Kidney (tissue), 13 donors: ENCODE measurements at regions not wholly inside any gene's neighbourhood (a gene's known extent, or its start where the extent isn't known, plus 50 kb on each side); places are given as distances from the start of the nearest gene placed in this dataset.
"Not testable (repeated sequence)": the region's sequence is repeated elsewhere in the genome, so short reads cannot be mapped to it uniquely, and the experiment has no call there.

Experiments
- DNase-seq, 5 donors: peaks; one replicate each; pipeline ENCODE4 v3.0.0-alpha.2; 2013 to 2020
- FAIRE-seq: peaks from 2 replicates; lab custom pipeline; 2012; peaks lifted over from hg19 to GRCh38; lab: Jason Lieb, UNC
- H3K27ac ChIP-seq, 2 donors: one replicate each; pipeline ENCODE4 v1.7.0; 2013; ENCODE audit warnings: low read depth in 2 of 2, low read length in 2 of 2, inconsistent platforms in 1 of 2
- H3K27me3 ChIP-seq: one replicate; pipeline ENCODE4 v1.7.1; 2013; ENCODE audit warnings: low read length, inconsistent platforms; ENCODE audit not compliant: control insufficient read depth, insufficient read depth
- H3K36me3 ChIP-seq, 3 donors: one replicate each; pipeline versions ENCODE4 v1.7.0 to v1.7.1; 2013; ENCODE audit warnings: low read length in 3 of 3, control low read depth in 1 of 3, inconsistent platforms in 1 of 3; ENCODE audit not compliant: insufficient read depth in 3 of 3, control insufficient read depth in 2 of 3
- H3K4me1 ChIP-seq, 3 donors: one replicate each; pipeline versions ENCODE4 v1.7.0 to v1.7.1; 2013; ENCODE audit warnings: low read length in 3 of 3, inconsistent platforms in 1 of 3, low read depth in 1 of 3; ENCODE audit not compliant: control insufficient read depth in 2 of 3, insufficient read depth in 2 of 3
- H3K4me3 ChIP-seq, 3 donors: one replicate each; pipeline versions ENCODE4 v1.7.0 to v1.8.1; 2013; ENCODE audit warnings: low read length in 3 of 3, control low read depth in 1 of 3, inconsistent platforms in 1 of 3
- H3K9ac ChIP-seq, 3 donors: one replicate each; pipeline versions ENCODE4 v1.7.0 to v1.7.1; 2013; ENCODE audit warnings: low read length in 3 of 3, control low read depth in 1 of 3, inconsistent platforms in 1 of 3
- H3K9me3 ChIP-seq, 3 donors: one replicate each; pipeline versions ENCODE4 v1.7.0 to v1.7.1; 2013; ENCODE audit warnings: low read length in 3 of 3, control low read depth in 1 of 3, inconsistent platforms in 1 of 3; ENCODE audit not compliant: control insufficient read depth in 2 of 3, insufficient read depth in 1 of 3
- intact Hi-C: fragments of 100-400 bp; cut with DNase I; formaldehyde crosslinking; loops from one replicate; pipeline ENCODE4 v1.11.1; 2022
- TF ChIP-seq, protein P1 (sequence below): IDR thresholded peaks from 3 replicates; pipeline ENCODE4 v1.5.1; 2012; ENCODE audit warnings: mild to moderate bottlenecking, moderate library complexity, borderline replicate concordance; ENCODE audit not compliant: insufficient read depth; ENCODE audit errors: extremely low read depth
- donor health status: control.
- donor health status: control.
- donor health status: control.
- donor health status: control.
- donor health status: control.
- donor health status: DM: yes; HTN: yes; CAD: no.
- donor health status: Normal renal cell carcinoma (clear cell type).

DNA sequence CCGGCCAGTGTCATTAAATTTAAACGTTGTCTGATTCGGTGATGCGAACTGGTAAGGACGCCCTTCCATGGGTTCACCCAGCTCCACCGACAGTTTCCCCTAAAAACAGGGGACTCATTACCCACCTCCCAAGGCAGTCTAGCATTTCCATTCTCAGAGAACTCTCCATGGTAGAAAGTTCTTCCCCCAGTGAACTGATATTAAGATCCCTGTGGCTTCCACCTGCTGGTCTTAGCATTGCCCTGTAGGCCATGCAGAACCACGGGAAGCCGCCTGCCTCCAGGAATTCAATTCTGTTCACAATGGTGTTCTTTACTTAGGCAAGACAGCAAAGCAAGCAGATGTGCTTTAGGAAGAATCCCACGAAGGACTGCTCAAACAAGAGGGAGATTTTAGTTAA, 128.9 kb upstream of the NANOS1 start:
- Histone ChIP-seq H3K4me3 (no peak overlapping the region), H3K9me3 (no peaks in the 10 kb centered on the region), H3K27ac (no peak overlapping the region), H3K4me1 (no peaks in the 10 kb centered on the region), H3K9ac (no peak overlapping the region), H3K27me3 (no peaks in the 10 kb centered on the region), H3K36me3 (no peaks in the 10 kb centered on the region)
- DNase-seq (no peak), FAIRE-seq (no peak)
- TF ChIP-seq, protein P1, sequence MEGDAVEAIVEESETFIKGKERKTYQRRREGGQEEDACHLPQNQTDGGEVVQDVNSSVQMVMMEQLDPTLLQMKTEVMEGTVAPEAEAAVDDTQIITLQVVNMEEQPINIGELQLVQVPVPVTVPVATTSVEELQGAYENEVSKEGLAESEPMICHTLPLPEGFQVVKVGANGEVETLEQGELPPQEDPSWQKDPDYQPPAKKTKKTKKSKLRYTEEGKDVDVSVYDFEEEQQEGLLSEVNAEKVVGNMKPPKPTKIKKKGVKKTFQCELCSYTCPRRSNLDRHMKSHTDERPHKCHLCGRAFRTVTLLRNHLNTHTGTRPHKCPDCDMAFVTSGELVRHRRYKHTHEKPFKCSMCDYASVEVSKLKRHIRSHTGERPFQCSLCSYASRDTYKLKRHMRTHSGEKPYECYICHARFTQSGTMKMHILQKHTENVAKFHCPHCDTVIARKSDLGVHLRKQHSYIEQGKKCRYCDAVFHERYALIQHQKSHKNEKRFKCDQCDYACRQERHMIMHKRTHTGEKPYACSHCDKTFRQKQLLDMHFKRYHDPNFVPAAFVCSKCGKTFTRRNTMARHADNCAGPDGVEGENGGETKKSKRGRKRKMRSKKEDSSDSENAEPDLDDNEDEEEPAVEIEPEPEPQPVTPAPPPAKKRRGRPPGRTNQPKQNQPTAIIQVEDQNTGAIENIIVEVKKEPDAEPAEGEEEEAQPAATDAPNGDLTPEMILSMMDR: no peak
- intact Hi-C loops: no loop called here

GRCh38 chr10:118901380-118901779, 128.1 kb upstream of the NANOS1 start:
- no peak overlapping the region for H3K4me3 ChIP-seq
- no peaks in the 10 kb centered on the region for H3K9me3 ChIP-seq
- TF ChIP-seq, protein P1: no peak
- H3K27ac ChIP-seq: no peak overlapping the region
- intact Hi-C loops: no loop called here
- H3K9ac ChIP-seq: no peak overlapping the region
- H3K36me3 ChIP-seq: no peaks in the 10 kb centered on the region
- FAIRE-seq: no peak
- H3K4me1 ChIP-seq: no peaks in the 10 kb centered on the region
- no peaks in the 10 kb centered on the region for H3K27me3 ChIP-seq
- DNase-seq: no peak

- FAIRE-seq: no peak
- intact Hi-C loops: no loop called here
- no peak for DNase-seq
- no peaks in the 10 kb centered on the region for H3K4me1 ChIP-seq
- TF ChIP-seq, protein P1: no peak
- no peaks in the 10 kb centered on the region for H3K9me3 ChIP-seq
- no peaks in the 10 kb centered on the region for H3K27me3 ChIP-seq
- H3K27ac ChIP-seq: no peak overlapping the region
- no peak overlapping the region for H3K4me3 ChIP-seq
- H3K9ac ChIP-seq: no peak overlapping the region
- H3K36me3 ChIP-seq: no peaks in the 10 kb centered on the region
Observed at GRCh38 chr10:118901906-118902305, 127.6 kb upstream of the NANOS1 start.

GRCh38 chr10:118902656-118903055, 126.9 kb upstream of the NANOS1 start:
- FAIRE-seq, intact Hi-C loops, H3K27ac ChIP-seq, DNase-seq, H3K27me3 ChIP-seq, H3K4me3 ChIP-seq, H3K4me1 ChIP-seq, H3K9ac ChIP-seq, H3K9me3 ChIP-seq, H3K36me3 ChIP-seq: not testable (repeated sequence)
